ENCODE measurements at regions not wholly inside any gene's neighbourhood (a gene's known extent, or its start where the extent isn't known, plus 50 kb on each side); places are given as distances from the start of the nearest gene placed in this dataset.

DNA sequence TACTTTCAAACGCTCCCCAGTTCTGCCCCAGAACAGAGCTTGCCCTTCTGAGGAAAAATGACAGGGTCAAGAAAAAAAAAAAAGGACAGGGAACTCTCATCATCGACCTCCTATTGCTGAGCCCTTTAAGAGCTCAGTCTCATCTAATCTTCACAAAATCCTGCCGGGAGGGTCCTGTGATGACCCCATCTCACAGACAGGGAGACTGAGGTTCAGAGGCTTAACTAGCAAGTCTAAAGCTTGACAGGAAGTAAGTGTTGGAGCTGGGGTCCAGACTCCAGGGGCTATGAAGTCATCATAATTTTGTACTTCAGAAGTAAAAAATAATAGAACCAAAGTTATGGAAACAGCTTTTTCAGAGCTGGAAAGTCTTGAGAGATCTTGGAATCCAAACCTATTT lies 171.1 kb upstream of the MYCN start:
- intact Hi-C loops (cut with DNase I) = no loop called here
- DNase-seq (ENCODE audit: missing footprints) (no peak), ATAC-seq (no peak)

- DNase-seq (ENCODE audit: missing footprints) (no peak), ATAC-seq (no peak)
- intact Hi-C loops (cut with DNase I) = no loop called here
These were observed 170.4 kb upstream of the MYCN start for GRCh38 chr2:15769676-15770547.

DNA sequence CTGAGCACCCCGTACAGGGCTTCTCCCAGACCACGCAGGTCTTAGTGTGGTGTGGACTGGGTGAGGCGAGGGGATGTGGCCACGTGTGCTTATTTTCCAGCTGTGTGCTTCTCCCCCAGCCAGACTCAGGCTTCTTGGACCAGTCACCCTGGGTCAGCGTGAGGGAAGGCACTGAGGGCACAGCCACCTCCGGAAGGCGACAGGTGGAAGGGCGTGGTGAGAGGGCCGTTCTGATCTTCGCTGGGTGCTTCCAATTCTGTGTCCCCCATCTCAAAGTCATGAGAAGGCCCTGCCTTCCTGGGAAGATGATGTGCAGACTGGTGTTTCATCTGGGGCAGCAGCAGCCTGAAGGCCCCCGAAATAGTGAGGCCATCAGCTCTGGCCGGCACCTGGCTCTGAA lies 169.7 kb upstream of the MYCN start:
- intact Hi-C loops (cut with DNase I) = no loop called here
- no peak for DNase-seq (ENCODE audit: missing footprints)
- ATAC-seq = no peak

- no peak for ATAC-seq
- intact Hi-C loops (cut with DNase I) = no loop called here
- DNase-seq (ENCODE audit: missing footprints) = no peak
These were observed 169.2 kb upstream of the MYCN start for GRCh38 chr2:15771124-15771523.

- no peak for ATAC-seq
- intact Hi-C loops (cut with DNase I) = no loop called here
- DNase-seq (ENCODE audit: missing footprints) = no peak
These were observed 168.2 kb upstream of the MYCN start for GRCh38 chr2:15772086-15772595.

DNA sequence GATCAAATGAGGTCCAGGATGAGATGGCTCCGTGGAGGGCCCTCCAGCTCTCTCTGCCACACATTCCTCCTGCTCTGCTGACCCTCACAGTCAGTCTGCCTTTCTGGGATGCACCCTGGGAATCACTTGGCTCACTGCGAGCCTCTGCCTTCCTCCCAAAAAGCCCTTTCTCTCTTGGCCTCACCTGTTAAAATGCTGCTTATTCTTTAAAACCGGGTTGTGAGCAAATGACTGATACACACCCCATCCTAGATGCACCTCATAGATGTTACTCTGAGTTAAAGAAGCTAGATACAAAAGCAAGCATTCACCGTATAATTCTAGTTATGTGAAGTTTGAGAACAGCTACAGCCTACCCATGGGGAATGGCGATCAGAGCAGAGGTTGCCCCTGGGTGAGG lies 167.7 kb upstream of the MYCN start:
- intact Hi-C loops (cut with DNase I) = no loop called here
- no peak for ATAC-seq
- DNase-seq (ENCODE audit: missing footprints) = no peak

GRCh38 chr2:15773204-15773603 lies 167.1 kb upstream of the MYCN start:
- no peak for DNase-seq (ENCODE audit: missing footprints)
- intact Hi-C loops (cut with DNase I) = no loop called here
- ATAC-seq = no peak

- no peak for DNase-seq (ENCODE audit: missing footprints)
- intact Hi-C loops (cut with DNase I) = no loop called here
- ATAC-seq = no peak
These were observed 166.5 kb upstream of the MYCN start for GRCh38 chr2:15773846-15774245.

DNA sequence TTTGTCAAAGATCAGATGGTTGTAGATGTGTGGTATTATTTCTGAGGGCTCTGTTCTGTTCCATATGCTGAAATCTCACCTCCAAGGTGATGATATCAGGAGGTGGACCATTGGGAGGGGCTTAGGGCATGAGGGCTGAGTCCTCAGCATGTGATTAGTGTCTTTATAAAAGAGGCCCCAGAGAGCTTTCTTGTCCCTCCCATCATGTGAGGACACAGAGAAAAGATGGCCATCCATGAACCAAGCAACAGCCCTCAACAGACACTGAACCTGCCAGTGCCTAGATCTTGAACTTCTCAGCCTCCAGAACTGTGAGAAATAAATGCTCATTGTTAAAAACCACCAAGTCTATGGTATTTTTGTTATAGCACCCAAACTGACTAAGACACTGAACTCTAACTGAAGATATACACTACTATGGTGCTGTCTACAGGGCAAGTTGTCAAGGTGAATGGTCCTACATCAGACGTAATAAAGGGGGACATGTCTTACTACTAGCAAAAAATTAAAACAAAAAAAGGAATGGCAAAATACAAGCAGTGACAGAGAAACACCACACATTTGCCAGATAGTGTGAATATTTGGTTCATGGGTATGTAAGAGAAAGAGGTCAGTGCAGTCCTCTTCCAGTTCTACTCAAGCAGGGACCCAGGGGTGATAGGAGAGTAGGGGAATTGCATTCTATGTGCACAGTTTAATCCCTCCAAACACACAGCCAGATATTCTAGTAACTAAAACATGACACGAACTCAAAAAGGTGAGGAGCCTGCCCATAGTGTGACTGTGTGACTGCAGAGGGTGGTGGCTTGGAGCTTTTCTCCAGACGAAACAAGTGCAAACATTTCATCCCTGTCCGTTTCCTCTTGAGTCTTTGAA lies 164.4 kb upstream of the MYCN start:
- intact Hi-C loops (cut with DNase I) = no loop called here
- ATAC-seq (no peak), DNase-seq (ENCODE audit: missing footprints) (no peak)

DNA sequence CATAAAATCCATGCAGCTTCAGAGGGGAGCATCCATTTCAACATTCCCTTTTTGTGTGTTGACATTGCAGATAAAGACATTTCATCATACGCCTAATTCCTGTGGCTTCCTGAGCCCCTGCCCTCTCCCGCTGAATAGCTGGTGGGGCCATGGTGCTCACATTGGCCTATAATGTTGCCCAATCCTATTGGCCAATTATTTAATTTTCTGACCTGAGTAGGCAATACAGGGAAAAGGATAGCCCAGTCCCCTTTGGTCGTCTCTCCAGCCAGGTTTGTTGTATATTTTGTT lies 163.8 kb upstream of the MYCN start:
- intact Hi-C loops (cut with DNase I) = no loop called here

GRCh38 chr2:15776992-15777702 lies 163.2 kb upstream of the MYCN start:
- intact Hi-C loops (cut with DNase I) = no loop called here
- DNase-seq (ENCODE audit: missing footprints) = no peak
- ATAC-seq = no peak

More for the DNA sequence above, 163.8 kb upstream of the MYCN start:
- DNase-seq (ENCODE audit: missing footprints) = no peak
- ATAC-seq = no peak

- no peak for DNase-seq (ENCODE audit: missing footprints)
- no peak for ATAC-seq
- intact Hi-C loops (cut with DNase I) = no loop called here
These were observed 162.5 kb upstream of the MYCN start for GRCh38 chr2:15777795-15778371.

GRCh38 chr2:15778529-15779219 lies 161.7 kb upstream of the MYCN start:
- DNase-seq (ENCODE audit: missing footprints) = no peak
- intact Hi-C loops (cut with DNase I) = no loop called here
- ATAC-seq = no peak

- intact Hi-C loops (cut with DNase I) = no loop called here
- no peak for ATAC-seq
These were observed 160.8 kb upstream of the MYCN start for GRCh38 chr2:15779381-15780041.

DNA sequence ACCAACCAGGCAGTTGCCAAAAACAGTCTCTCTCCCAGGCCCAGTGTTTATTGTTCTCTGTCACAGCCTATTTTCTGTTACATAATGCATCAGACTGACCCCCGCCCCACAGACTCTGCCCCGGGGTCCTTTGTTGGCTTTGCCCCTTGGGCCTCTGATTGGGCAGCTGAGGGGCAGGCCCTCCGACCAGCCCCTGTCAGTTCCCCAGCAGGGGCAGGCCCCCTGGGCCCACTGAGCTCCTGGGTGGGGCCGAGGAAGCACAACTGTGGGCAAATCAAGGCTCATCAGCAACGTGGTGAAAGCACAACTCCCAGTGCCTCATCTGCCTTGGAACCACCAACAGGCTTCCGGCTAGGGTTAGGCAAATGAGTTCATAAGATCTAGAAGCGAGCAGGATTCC lies 160.1 kb upstream of the MYCN start:
- ATAC-seq = no peak

More at GRCh38 chr2:15779381-15780041, 160.8 kb upstream of the MYCN start:
- no peak for DNase-seq (ENCODE audit: missing footprints)

GRCh38 chr2:15780912-15781574 lies 159.3 kb upstream of the MYCN start:
- ATAC-seq = no peak

More for the DNA sequence above, 160.1 kb upstream of the MYCN start:
- DNase-seq (ENCODE audit: missing footprints) = no peak
- intact Hi-C loops (cut with DNase I) = no loop called here

DNA sequence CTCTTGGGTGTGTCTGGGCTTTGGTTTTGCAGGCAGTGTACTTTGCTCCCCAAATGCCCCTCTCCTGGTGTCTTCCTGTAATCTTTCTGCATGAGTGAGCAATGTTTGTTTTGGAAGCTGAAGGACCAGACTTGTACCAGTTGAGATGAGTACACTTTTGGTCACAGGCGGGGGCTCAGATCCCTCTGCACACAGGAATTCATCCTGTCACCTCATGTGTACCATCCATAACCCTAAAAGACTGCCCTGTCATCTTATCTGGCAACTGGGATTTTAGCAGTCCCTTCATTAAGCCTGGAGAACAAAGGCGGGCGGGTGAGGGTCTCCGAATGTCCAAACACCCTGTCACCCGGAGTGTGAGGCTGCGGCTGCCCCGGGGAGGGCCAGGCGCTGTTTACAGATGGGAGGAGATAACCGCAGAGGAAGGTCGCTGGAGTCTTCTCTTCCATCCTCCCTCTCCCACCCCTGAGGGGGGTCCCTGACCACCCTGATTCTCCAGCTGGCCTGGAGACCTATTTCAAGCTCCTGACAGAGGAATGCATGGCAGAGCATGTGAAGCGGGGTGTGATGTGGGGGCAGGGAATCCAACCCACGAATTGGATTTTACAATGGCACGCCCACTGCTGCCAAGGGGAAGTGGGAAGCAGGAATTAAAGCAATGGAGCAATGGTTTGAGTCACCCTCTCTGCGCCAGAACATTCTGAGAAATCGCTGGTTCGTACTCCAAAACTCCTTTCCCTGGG lies 158.2 kb upstream of the MYCN start:
- intact Hi-C loops (cut with DNase I) = no loop called here
- DNase-seq (ENCODE audit: missing footprints) = no peak
- ATAC-seq = no peak

More at GRCh38 chr2:15780912-15781574, 159.3 kb upstream of the MYCN start:
- DNase-seq (ENCODE audit: missing footprints) = no peak
- intact Hi-C loops (cut with DNase I) = no loop called here

All from Right ventricle myocardium inferior (tissue), 1 donor.